ENCODE measurements at regions not wholly inside any gene's neighbourhood (a gene's known extent, or its start where the extent isn't known, plus 50 kb on each side); places are given as distances from the start of the nearest gene placed in this dataset.

DNA sequence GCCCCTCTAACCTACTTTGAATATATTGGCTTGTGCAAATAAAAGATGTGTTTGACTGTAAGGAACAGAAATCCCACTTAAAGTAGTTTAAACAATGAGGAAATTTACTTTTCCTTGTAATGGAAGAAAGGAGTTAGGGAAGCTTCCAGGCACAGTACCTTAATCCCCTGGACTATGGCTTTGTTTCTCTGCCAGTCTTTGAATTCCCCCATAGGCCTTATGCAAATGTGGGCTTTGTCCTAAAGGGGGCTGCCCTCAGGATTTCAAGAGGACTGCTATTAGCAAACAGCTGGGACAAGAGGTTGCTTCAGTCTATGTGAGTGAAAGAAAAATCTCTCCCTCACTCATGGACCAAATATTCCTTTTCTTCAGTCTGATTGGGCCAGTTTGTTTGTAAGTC lies 255.1 kb upstream of the THSD7B start:
- TF ChIP-seq, protein P1, sequence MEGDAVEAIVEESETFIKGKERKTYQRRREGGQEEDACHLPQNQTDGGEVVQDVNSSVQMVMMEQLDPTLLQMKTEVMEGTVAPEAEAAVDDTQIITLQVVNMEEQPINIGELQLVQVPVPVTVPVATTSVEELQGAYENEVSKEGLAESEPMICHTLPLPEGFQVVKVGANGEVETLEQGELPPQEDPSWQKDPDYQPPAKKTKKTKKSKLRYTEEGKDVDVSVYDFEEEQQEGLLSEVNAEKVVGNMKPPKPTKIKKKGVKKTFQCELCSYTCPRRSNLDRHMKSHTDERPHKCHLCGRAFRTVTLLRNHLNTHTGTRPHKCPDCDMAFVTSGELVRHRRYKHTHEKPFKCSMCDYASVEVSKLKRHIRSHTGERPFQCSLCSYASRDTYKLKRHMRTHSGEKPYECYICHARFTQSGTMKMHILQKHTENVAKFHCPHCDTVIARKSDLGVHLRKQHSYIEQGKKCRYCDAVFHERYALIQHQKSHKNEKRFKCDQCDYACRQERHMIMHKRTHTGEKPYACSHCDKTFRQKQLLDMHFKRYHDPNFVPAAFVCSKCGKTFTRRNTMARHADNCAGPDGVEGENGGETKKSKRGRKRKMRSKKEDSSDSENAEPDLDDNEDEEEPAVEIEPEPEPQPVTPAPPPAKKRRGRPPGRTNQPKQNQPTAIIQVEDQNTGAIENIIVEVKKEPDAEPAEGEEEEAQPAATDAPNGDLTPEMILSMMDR (IDR thresholded peaks at IDR 0.05; ENCODE audit: low read length), result no peak
- TF ChIP-seq EZH2 (IDR thresholded peaks at IDR 0.05; ENCODE audit: borderline replicate concordance, low read length), result no peak
